Hepatocyte (in vitro differentiated cells): ENCODE measurements at regions not wholly inside any gene's neighbourhood (a gene's known extent, or its start where the extent isn't known, plus 50 kb on each side); places are given as distances from the start of the nearest gene placed in this dataset.
A peak's percentile ranks its signal among the peaks of the same experiment; 100 is the strongest.

Experiments
- DNase-seq: peaks from one replicate; pipeline ENCODE4 v3.0.0-alpha.2; 2016; ENCODE audit warnings: low spot score
- H2AFZ ChIP-seq: fragments of 200-600 bp; sonication (generic); 2 replicates; pipeline ENCODE4 v1.6.0; 2016; ENCODE audit warnings: antibody characterized with exemption, mild to moderate bottlenecking
- H3K27ac ChIP-seq: fragments of 200-600 bp; sonication (generic); 2 replicates; pipeline ENCODE4 v1.5.1; 2016; ENCODE audit warnings: mild to moderate bottlenecking
- H3K27me3 ChIP-seq: fragments of 200-600 bp; sonication (generic); 2 replicates; pipeline ENCODE4 v1.6.1; 2016
- H3K36me3 ChIP-seq: fragments of 200-600 bp; sonication (generic); replicated peaks from 2 replicates; pipeline ENCODE4 v1.5.1; 2016; ENCODE audit warnings: low read depth; ENCODE audit not compliant: insufficient read depth
- H3K4me1 ChIP-seq: fragments of 200-600 bp; sonication (generic); 2 replicates; pipeline ENCODE4 v1.5.1; 2016; ENCODE audit warnings: mild to moderate bottlenecking, moderate library complexity; ENCODE audit not compliant: insufficient read depth
- H3K4me2 ChIP-seq: fragments of 200-600 bp; sonication (generic); 2 replicates; pipeline ENCODE4 v1.6.0; 2016
- H3K4me3 ChIP-seq: fragments of 200-600 bp; sonication (generic); 2 replicates; pipeline ENCODE4 v1.5.1; 2016; ENCODE audit warnings: mild to moderate bottlenecking
- H3K79me2 ChIP-seq: fragments of 200-600 bp; sonication (generic); 2 replicates; pipeline ENCODE4 v1.6.0; 2017; ENCODE audit warnings: mild to moderate bottlenecking
- H3K9me2 ChIP-seq: fragments of 200-600 bp; sonication (generic); replicated peaks from 2 replicates; pipeline ENCODE4 v1.6.0; 2017; ENCODE audit warnings: mild to moderate bottlenecking; ENCODE audit not compliant: insufficient read depth
- H3K9me3 ChIP-seq: fragments of 200-600 bp; sonication (generic); 2 replicates; pipeline ENCODE4 v1.5.1; 2016; ENCODE audit warnings: low read depth, mild to moderate bottlenecking
- H4K20me1 ChIP-seq: fragments of 200-600 bp; sonication (generic); 2 replicates; pipeline ENCODE4 v1.6.0; 2016; ENCODE audit warnings: mild to moderate bottlenecking; ENCODE audit not compliant: insufficient read depth, poor library complexity, severe bottlenecking
- CTCF ChIP-seq: fragments of 200-600 bp; sonication (generic); IDR thresholded peaks from 2 replicates; pipeline ENCODE4 v1.5.1; 2016; ENCODE audit warnings: antibody characterized with exemption, mild to moderate bottlenecking; ENCODE audit not compliant: poor library complexity
- EZH2 ChIP-seq: fragments of 200-600 bp; sonication (generic); IDR thresholded peaks from 2 replicates; pipeline ENCODE4 v1.6.1; 2016; ENCODE audit warnings: antibody characterized with exemption, mild to moderate bottlenecking, borderline replicate concordance
- EZH2phosphoT487 ChIP-seq: fragments of 200-600 bp; sonication (generic); IDR thresholded peaks from one replicate; pipeline ENCODE4 v1.6.1; 2018; ENCODE audit warnings: antibody characterized with exemption, mild to moderate bottlenecking, low read depth, moderate library complexity; ENCODE audit not compliant: unreplicated experiment, severe bottlenecking
- WGBS: methylation state at CpG from one replicate; pipeline ENCODE4 v1.1.6; 2016; ENCODE audit warnings: low lambda C conversion rate; ENCODE audit errors: missing lambda C conversion rate; 5-methylcytosine and 5-hydroxymethylcytosine counted together

- H3K4me3 ChIP-seq, result no peak overlapping the region
- H3K4me2 ChIP-seq, result no peak overlapping the region
- no peaks in the 10 kb centered on the region for H4K20me1 ChIP-seq
- H3K27me3 ChIP-seq, result no peaks in the 10 kb centered on the region
- H3K79me2 ChIP-seq, result no peaks in the 10 kb centered on the region
- no peak for DNase-seq
- H3K4me1 ChIP-seq, result no peaks in the 10 kb centered on the region
- TF ChIP-seq EZH2phosphoT487 (no peak), CTCF (no peak), EZH2 (no peak)
- H3K9me3 ChIP-seq, result no peaks in the 10 kb centered on the region
- no peaks in the 10 kb centered on the region for H3K36me3 ChIP-seq
- no peaks in the 10 kb centered on the region for H3K9me2 ChIP-seq
- H2AFZ ChIP-seq, result no peak overlapping the region
- H3K27ac ChIP-seq, result no peak overlapping the region
- 88% methylated on average over 6 of the region's 6 CpGs for WGBS
Observed at GRCh38 chr7:51658684-51659083, 342.1 kb upstream of the COBL start.

- Histone ChIP-seq H3K4me1 (peaks cover 20% of the 10 kb centered on the region), H3K4me2 (peak overlapping the region; percentile 50), H3K27ac (peak overlapping the region; percentile 48), H3K79me2 (no peaks in the 10 kb centered on the region), H4K20me1 (no peaks in the 10 kb centered on the region), H3K36me3 (no peaks in the 10 kb centered on the region), H3K9me3 (no peaks in the 10 kb centered on the region), H3K9me2 (no peaks in the 10 kb centered on the region), H3K4me3 (no peak overlapping the region), H3K27me3 (peaks cover 5% of the 10 kb centered on the region), H2AFZ (no peak overlapping the region)
- DNase-seq, result peak; percentile 87
- no peak for TF ChIP-seq CTCF
- TF ChIP-seq EZH2phosphoT487, result peak; percentile 87
- TF ChIP-seq EZH2, result no peak
- WGBS, result 16% methylated on average over 14 of the region's 14 CpGs
Observed at GRCh38 chr7:51647931-51648351, 331.3 kb upstream of the COBL start.

GRCh38 chr7:51647486-51647885, 330.9 kb upstream of the COBL start:
- WGBS, result 59% methylated on average over 5 of the region's 5 CpGs
- H2AFZ ChIP-seq, result no peak overlapping the region
- no peak overlapping the region for H3K4me3 ChIP-seq
- H3K9me3 ChIP-seq, result no peaks in the 10 kb centered on the region
- no peak for DNase-seq
- H3K79me2 ChIP-seq, result no peaks in the 10 kb centered on the region
- peaks cover 20% of the 10 kb centered on the region for H3K4me1 ChIP-seq
- peak overlapping the region; percentile 6 for H3K27ac ChIP-seq
- no peaks in the 10 kb centered on the region for H3K36me3 ChIP-seq
- H3K27me3 ChIP-seq, result peaks cover 5% of the 10 kb centered on the region
- H4K20me1 ChIP-seq, result no peaks in the 10 kb centered on the region
- TF ChIP-seq CTCF (no peak), EZH2phosphoT487 (no peak), EZH2 (no peak)
- no peaks in the 10 kb centered on the region for H3K9me2 ChIP-seq
- H3K4me2 ChIP-seq, result peak overlapping the region; percentile 50
